ENCODE measurements at regions not wholly inside any gene's neighbourhood (a gene's known extent, or its start where the extent isn't known, plus 50 kb on each side); places are given as distances from the start of the nearest gene placed in this dataset.

DNA sequence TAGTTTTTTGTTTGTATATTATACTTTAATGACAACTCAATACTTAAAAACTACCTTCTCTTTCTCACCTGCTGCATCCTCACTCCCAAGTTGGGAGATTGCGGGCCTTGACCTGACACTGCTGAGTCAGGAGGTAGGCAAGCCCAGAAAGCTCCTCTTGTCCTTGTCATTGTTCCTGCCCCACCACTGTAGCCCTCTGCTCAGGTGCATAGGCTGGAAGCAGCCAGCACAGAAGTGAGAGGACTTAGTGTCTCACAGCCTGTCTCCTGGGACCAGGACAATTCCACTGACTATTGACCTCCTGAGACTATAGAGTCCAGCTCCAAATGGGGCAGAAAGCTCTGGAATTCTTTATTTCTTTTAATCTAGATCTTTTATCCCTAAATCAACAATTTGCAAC lies 123.5 kb upstream of the NDP start:
- Histone ChIP-seq H3K36me3 (ENCODE audit: control insufficient read depth in 3 of 3, insufficient read depth in 2 of 3, low read depth in 1 of 3, low read length in 3 of 3) (no peaks in the 10 kb centered on the region), H3K4me1 (ENCODE audit: control insufficient read depth in 3 of 3, insufficient read depth in 2 of 3, low read depth in 1 of 3, low read length in 2 of 3) (no peaks in the 10 kb centered on the region), H3K27ac (ENCODE audit: low read depth in 1 of 3, low read length in 2 of 3) (no peak overlapping the region), H3K4me3 (ENCODE audit: low read depth in 1 of 3, low read length in 3 of 3) (no peak overlapping the region), H3K9me3 (ENCODE audit: control insufficient read depth in 2 of 2, insufficient read depth in 1 of 2, low read depth in 1 of 2, low read length in 1 of 2) (no peaks in the 10 kb centered on the region), H3K27me3 (ENCODE audit: control insufficient read depth in 3 of 3, insufficient read depth in 3 of 3, low read length in 3 of 3) (no peaks in the 10 kb centered on the region)
- FAIRE-seq (no peak), DNase-seq (no peak)
- WGBS, 3 donors = 90 to 100% (median 94%) methylated on average over 1 of the region's 1 CpG

DNA sequence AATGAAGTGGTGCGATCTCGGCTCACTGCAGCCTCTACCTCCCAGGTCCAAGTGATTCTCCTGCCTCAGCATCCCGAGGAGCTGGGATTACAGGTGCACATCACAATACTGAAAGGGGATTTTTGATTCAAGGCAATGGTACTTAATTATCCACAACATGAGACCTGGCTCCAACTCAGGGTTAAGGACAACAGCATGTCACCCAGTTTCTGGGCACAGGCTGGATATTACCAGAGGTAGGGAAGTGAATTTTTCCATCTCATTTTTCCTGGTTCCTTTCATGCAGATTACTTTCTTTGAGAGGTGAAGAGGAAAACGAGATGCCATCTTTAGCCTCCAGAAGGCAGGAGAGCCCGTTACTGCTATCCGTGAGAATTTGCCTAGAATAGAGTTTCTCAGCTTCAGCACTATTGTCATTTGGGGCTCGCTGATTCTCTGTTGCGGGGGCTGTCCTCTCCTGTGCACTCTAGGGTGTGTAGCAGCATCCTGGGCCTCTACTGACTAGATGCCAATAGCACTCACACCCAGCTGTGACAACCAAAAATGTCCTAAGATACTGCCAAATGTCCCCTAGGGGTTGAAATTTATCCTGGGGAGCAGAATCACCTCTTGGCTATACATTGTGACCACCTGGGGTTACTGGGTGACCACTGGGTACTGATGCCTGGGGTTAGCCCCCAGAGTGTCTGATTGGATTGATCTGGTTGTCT lies 121.8 kb upstream of the NDP start:
- Histone ChIP-seq H3K9me3 (ENCODE audit: control insufficient read depth in 2 of 2, insufficient read depth in 1 of 2, low read depth in 1 of 2, low read length in 1 of 2) (no peaks in the 10 kb centered on the region), H3K36me3 (ENCODE audit: control insufficient read depth in 3 of 3, insufficient read depth in 2 of 3, low read depth in 1 of 3, low read length in 3 of 3) (no peaks in the 10 kb centered on the region), H3K4me3 (ENCODE audit: low read depth in 1 of 3, low read length in 3 of 3) (no peak overlapping the region), H3K27me3 (ENCODE audit: control insufficient read depth in 3 of 3, insufficient read depth in 3 of 3, low read length in 3 of 3) (no peaks in the 10 kb centered on the region), H3K4me1 (ENCODE audit: control insufficient read depth in 3 of 3, insufficient read depth in 2 of 3, low read depth in 1 of 3, low read length in 2 of 3) (no peaks in the 10 kb centered on the region), H3K27ac (ENCODE audit: low read depth in 1 of 3, low read length in 2 of 3) (no peak overlapping the region)
- no peak for DNase-seq
- 89 to 92% (median 89%) methylated on average over 8 of the region's 8 CpGs for WGBS, 3 donors
- no peak for FAIRE-seq

DNA sequence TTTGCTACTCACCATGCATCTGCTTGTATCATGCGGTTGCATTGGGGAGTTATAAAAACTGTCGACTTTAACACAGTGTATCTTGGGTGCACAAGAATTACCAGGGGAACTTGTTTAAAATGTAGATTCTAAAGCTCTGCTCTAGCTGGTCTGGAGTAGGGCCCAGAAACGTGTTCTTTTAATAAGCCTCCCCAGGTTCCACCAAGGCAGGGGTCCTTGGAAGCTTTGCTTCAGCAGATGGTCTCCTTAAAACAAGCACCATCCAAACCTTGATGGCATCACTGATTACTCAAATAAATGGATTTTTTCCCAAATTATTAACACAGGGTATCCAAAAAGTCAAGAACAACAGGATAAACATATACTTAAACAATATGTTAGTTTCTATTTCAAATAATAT lies 120.2 kb upstream of the NDP start:
- DNase-seq = no peak
- no peak for FAIRE-seq
- Histone ChIP-seq H3K27ac (ENCODE audit: low read depth in 1 of 3, low read length in 2 of 3) (no peak overlapping the region), H3K27me3 (ENCODE audit: control insufficient read depth in 3 of 3, insufficient read depth in 3 of 3, low read length in 3 of 3) (peaks cover 0 to 6% (median 0%) of the 10 kb centered on the region in 3 donors), H3K4me3 (ENCODE audit: low read depth in 1 of 3, low read length in 3 of 3) (no peak overlapping the region), H3K9me3 (ENCODE audit: control insufficient read depth in 2 of 2, insufficient read depth in 1 of 2, low read depth in 1 of 2, low read length in 1 of 2) (no peaks in the 10 kb centered on the region), H3K36me3 (ENCODE audit: control insufficient read depth in 3 of 3, insufficient read depth in 2 of 3, low read depth in 1 of 3, low read length in 3 of 3) (no peaks in the 10 kb centered on the region), H3K4me1 (ENCODE audit: control insufficient read depth in 3 of 3, insufficient read depth in 2 of 3, low read depth in 1 of 3, low read length in 2 of 3) (no peaks in the 10 kb centered on the region)
- WGBS, 3 donors = 83 to 86% (median 86%) methylated on average over 3 of the region's 3 CpGs

DNA sequence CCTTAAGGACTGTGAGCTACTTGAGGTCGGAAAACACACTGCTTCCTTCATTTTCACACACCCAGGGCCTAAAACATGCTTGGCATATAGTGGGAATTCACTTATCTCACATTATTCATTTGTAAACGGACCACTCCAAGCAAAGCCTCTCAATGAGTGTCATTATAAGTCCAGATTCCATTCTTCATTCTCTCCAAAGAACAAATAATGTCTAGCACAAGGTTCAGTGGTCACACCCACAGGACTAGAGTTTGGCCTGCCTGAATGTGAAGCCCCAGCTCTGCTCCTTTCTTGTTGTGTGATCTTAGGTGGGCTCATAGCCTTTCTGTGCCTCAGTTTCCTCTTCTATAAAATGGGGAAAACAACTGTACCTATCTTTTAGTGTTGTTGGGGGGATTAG lies 119.6 kb upstream of the NDP start:
- 21 to 48% (median 28%) methylated on average over 2 of the region's 2 CpGs for WGBS, 3 donors
- H3K27me3 ChIP-seq (ENCODE audit: control insufficient read depth in 3 of 3, insufficient read depth in 3 of 3, low read length in 3 of 3) = peaks cover 0 to 6% (median 0%) of the 10 kb centered on the region in 3 donors
- no peak overlapping the region for H3K27ac ChIP-seq (ENCODE audit: low read depth in 1 of 3, low read length in 2 of 3)
- H3K4me1 ChIP-seq (ENCODE audit: control insufficient read depth in 3 of 3, insufficient read depth in 2 of 3, low read depth in 1 of 3, low read length in 2 of 3) = no peaks in the 10 kb centered on the region
- no peaks in the 10 kb centered on the region for H3K9me3 ChIP-seq (ENCODE audit: control insufficient read depth in 2 of 2, insufficient read depth in 1 of 2, low read depth in 1 of 2, low read length in 1 of 2)
- H3K4me3 ChIP-seq (ENCODE audit: low read depth in 1 of 3, low read length in 3 of 3) = no peak overlapping the region
- no peaks in the 10 kb centered on the region for H3K36me3 ChIP-seq (ENCODE audit: control insufficient read depth in 3 of 3, insufficient read depth in 2 of 3, low read depth in 1 of 3, low read length in 3 of 3)
- FAIRE-seq = no peak
- peak; percentile 15 to 16 for DNase-seq

DNA sequence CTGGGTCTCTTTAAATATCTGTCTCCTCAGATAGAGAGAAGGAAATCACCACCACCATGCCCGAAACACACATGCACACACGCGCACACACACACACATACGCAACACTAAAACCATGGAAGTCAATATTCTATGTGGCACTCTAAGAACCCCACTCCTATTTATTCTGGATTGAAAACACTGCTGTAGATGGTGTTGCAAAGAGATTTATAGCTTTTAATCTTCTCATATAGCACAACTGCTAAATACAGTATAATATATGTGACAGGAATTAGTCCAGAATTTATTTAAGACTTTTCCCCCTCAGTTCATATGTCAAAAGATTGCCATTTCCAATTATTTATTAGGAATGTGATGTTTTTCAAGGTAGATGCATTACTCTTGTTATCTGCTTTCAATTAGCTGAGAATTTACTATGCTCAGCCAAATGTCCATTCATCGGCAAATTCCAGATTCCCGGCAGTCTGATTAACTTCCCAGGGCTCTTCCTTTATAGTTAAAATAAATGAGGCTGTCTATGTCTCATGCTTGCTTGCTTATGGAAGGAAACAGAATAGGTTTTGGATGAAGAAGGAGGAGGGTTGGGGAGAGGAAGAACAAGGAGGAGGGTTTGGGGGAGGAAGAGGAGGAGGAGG lies 115.4 kb upstream of the NDP start:
- WGBS, 3 donors = 88 to 96% (median 95%) methylated on average over 6 of the region's 6 CpGs
- no peak overlapping the region for H3K4me3 ChIP-seq (ENCODE audit: low read depth in 1 of 3, low read length in 3 of 3)
- no peaks in the 10 kb centered on the region for H3K4me1 ChIP-seq (ENCODE audit: control insufficient read depth in 3 of 3, insufficient read depth in 2 of 3, low read depth in 1 of 3, low read length in 2 of 3)
- no peak for DNase-seq
- no peak overlapping the region for H3K27ac ChIP-seq (ENCODE audit: low read depth in 1 of 3, low read length in 2 of 3)
- no peaks in the 10 kb centered on the region for H3K36me3 ChIP-seq (ENCODE audit: control insufficient read depth in 3 of 3, insufficient read depth in 2 of 3, low read depth in 1 of 3, low read length in 3 of 3)
- no peaks in the 10 kb centered on the region for H3K9me3 ChIP-seq (ENCODE audit: control insufficient read depth in 2 of 2, insufficient read depth in 1 of 2, low read depth in 1 of 2, low read length in 1 of 2)
- H3K27me3 ChIP-seq (ENCODE audit: control insufficient read depth in 3 of 3, insufficient read depth in 3 of 3, low read length in 3 of 3) = peaks cover 0 to 6% (median 0%) of the 10 kb centered on the region in 3 donors
- FAIRE-seq = no peak

DNA sequence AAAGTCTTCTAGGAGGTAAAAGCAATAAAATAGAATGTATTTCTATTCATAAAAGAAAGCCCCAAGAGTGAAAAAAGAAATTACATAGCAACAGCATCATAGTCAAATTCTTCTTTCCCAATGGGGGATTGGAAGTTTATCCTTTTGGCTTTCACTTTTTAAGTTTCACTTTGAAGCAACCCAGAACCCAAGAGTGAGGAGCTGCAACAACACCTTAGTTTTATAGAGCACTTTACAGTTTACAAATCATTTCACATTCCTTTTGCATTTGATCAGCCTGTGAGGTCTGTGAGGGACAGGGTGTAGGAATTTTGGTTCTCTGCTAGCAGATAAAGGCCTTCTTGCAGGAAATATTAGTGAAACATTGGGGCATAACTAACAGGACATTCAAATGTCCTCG lies 112.0 kb upstream of the NDP start:
- no peaks in the 10 kb centered on the region for H3K4me1 ChIP-seq (ENCODE audit: control insufficient read depth in 3 of 3, insufficient read depth in 2 of 3, low read depth in 1 of 3, low read length in 2 of 3)
- FAIRE-seq = no peak
- H3K36me3 ChIP-seq (ENCODE audit: control insufficient read depth in 3 of 3, insufficient read depth in 2 of 3, low read depth in 1 of 3, low read length in 3 of 3) = no peaks in the 10 kb centered on the region
- no peak overlapping the region for H3K4me3 ChIP-seq (ENCODE audit: low read depth in 1 of 3, low read length in 3 of 3)
- no peak overlapping the region for H3K27ac ChIP-seq (ENCODE audit: low read depth in 1 of 3, low read length in 2 of 3)
- peaks cover 0 to 6% (median 0%) of the 10 kb centered on the region in 3 donors for H3K27me3 ChIP-seq (ENCODE audit: control insufficient read depth in 3 of 3, insufficient read depth in 3 of 3, low read length in 3 of 3)
- no peaks in the 10 kb centered on the region for H3K9me3 ChIP-seq (ENCODE audit: control insufficient read depth in 2 of 2, insufficient read depth in 1 of 2, low read depth in 1 of 2, low read length in 1 of 2)
- WGBS, 3 donors = 33 to 64% (median 59%) methylated on average over 1 of the region's 1 CpG
- no peak for DNase-seq

DNA sequence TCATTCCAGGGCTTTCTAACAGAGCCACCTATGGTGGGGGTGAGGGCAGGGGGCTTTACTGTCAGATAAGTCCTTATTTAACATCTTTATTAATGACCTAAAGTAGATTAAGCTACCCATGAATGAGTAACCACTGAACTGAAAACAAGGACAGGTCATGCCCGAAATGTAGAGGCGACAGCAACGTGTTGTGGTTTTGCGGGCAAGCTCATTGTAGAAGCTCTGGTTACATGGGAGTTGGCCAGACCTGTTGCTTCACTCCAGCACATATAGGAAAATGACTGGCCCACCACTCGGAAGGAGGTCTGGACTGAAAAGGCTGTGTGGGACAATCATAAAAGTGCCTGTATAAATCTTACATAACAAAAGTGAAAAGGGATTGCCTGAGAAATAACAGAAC lies 109.6 kb upstream of the NDP start:
- WGBS, 3 donors = 70 to 90% (median 88%) methylated on average over 5 of the region's 5 CpGs
- no peaks in the 10 kb centered on the region for H3K4me1 ChIP-seq (ENCODE audit: control insufficient read depth in 3 of 3, insufficient read depth in 2 of 3, low read depth in 1 of 3, low read length in 2 of 3)
- no peak for FAIRE-seq

DNA sequence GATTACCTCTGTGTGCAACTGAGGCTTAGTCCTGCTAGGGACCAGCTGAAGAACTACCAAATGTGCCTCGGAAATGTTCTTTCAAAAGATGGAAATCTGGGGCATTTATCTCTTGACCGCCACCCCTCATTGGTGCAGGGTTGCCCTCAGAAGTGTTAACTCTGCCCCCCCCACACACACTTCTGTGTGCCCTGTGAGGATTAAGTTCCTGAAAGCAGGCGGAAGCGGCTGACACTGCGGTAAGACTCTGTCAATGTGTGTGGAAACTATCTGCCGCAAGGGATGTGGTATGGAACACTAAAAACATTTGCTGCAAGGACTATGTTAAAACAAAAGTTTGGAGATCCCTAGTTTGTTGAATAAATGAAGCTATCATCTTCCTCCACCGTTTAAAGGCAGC lies 106.9 kb upstream of the NDP start:
- no peaks in the 10 kb centered on the region for H3K27me3 ChIP-seq (ENCODE audit: control insufficient read depth in 3 of 3, insufficient read depth in 3 of 3, low read length in 3 of 3)
- DNase-seq (no peak), FAIRE-seq (no peak)
- H3K36me3 ChIP-seq (ENCODE audit: control insufficient read depth in 3 of 3, insufficient read depth in 2 of 3, low read depth in 1 of 3, low read length in 3 of 3) = no peaks in the 10 kb centered on the region
- H3K4me3 ChIP-seq (ENCODE audit: low read depth in 1 of 3, low read length in 3 of 3) = no peak overlapping the region
- 90 to 95% (median 92%) methylated on average over 7 of the region's 7 CpGs for WGBS, 3 donors
- no peak overlapping the region for H3K27ac ChIP-seq (ENCODE audit: low read depth in 1 of 3, low read length in 2 of 3)
- no peaks in the 10 kb centered on the region for H3K4me1 ChIP-seq (ENCODE audit: control insufficient read depth in 3 of 3, insufficient read depth in 2 of 3, low read depth in 1 of 3, low read length in 2 of 3)
- no peaks in the 10 kb centered on the region for H3K9me3 ChIP-seq (ENCODE audit: control insufficient read depth in 2 of 2, insufficient read depth in 1 of 2, low read depth in 1 of 2, low read length in 1 of 2)

More for the DNA sequence above, 109.6 kb upstream of the NDP start:
- H3K27me3 ChIP-seq (ENCODE audit: control insufficient read depth in 3 of 3, insufficient read depth in 3 of 3, low read length in 3 of 3) = no peaks in the 10 kb centered on the region
- no peak overlapping the region for H3K4me3 ChIP-seq (ENCODE audit: low read depth in 1 of 3, low read length in 3 of 3)
- no peak for DNase-seq
- H3K9me3 ChIP-seq (ENCODE audit: control insufficient read depth in 2 of 2, insufficient read depth in 1 of 2, low read depth in 1 of 2, low read length in 1 of 2) = no peaks in the 10 kb centered on the region
- no peaks in the 10 kb centered on the region for H3K36me3 ChIP-seq (ENCODE audit: control insufficient read depth in 3 of 3, insufficient read depth in 2 of 3, low read depth in 1 of 3, low read length in 3 of 3)
- H3K27ac ChIP-seq (ENCODE audit: low read depth in 1 of 3, low read length in 2 of 3) = no peak overlapping the region

DNA sequence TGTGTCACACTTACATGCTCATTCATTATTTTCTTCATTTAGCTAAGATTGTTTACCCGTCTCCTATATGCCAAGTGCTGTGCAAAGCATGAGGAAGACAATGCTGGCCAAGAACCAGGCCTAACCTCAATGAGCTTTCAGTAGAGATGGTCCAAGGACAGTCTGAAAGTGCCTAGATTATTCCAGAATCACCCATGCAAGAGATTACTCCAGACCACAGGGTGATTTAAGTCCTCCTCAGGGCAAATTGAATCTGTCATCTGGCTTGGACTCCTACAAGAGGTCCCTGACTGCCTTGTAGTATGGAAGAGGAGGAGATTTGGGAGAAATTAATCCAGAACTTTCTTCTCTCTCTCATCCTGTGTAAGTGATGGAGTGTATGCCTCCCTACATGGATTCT lies 99.4 kb upstream of the NDP start:
- no peaks in the 10 kb centered on the region for H3K27me3 ChIP-seq (ENCODE audit: control insufficient read depth in 3 of 3, insufficient read depth in 3 of 3, low read length in 3 of 3)
- WGBS, 3 donors = 78 to 89% (median 85%) methylated on average over 1 of the region's 1 CpG
- H3K36me3 ChIP-seq (ENCODE audit: control insufficient read depth in 3 of 3, insufficient read depth in 2 of 3, low read depth in 1 of 3, low read length in 3 of 3) = no peaks in the 10 kb centered on the region
- H3K9me3 ChIP-seq (ENCODE audit: control insufficient read depth in 2 of 2, insufficient read depth in 1 of 2, low read depth in 1 of 2, low read length in 1 of 2) = no peaks in the 10 kb centered on the region
- H3K4me1 ChIP-seq (ENCODE audit: control insufficient read depth in 3 of 3, insufficient read depth in 2 of 3, low read depth in 1 of 3, low read length in 2 of 3) = no peaks in the 10 kb centered on the region
- H3K27ac ChIP-seq (ENCODE audit: low read depth in 1 of 3, low read length in 2 of 3) = no peak overlapping the region
- FAIRE-seq (no peak), DNase-seq (no peak)
- H3K4me3 ChIP-seq (ENCODE audit: low read depth in 1 of 3, low read length in 3 of 3) = no peak overlapping the region
